ENCODE measurements at regions not wholly inside any gene's neighbourhood (a gene's known extent, or its start where the extent isn't known, plus 50 kb on each side); places are given as distances from the start of the nearest gene placed in this dataset.

GRCh38 chr14:42368234-42368633 lies 761.6 kb downstream of the LRFN5 start:
- DNase-seq (no peak), ATAC-seq (no peak)
- intact Hi-C loops (cut with DNase I), result no loop called here

- intact Hi-C loops (cut with DNase I), result no loop called here
- no peak for DNase-seq
- ATAC-seq, result no peak
Observed at GRCh38 chr14:42353315-42353714, 746.6 kb downstream of the LRFN5 start.

GRCh38 chr14:42335918-42336317 lies 729.2 kb downstream of the LRFN5 start:
- ATAC-seq (no peak), DNase-seq (no peak)
- intact Hi-C loops (cut with DNase I), result no loop called here

- intact Hi-C loops (cut with DNase I), result no loop called here
- no peak for DNase-seq
- no peak for ATAC-seq
Observed at GRCh38 chr14:42334931-42335330, 728.3 kb downstream of the LRFN5 start.

- DNase-seq, result no peak
- no peak for ATAC-seq
- intact Hi-C loops (cut with DNase I), result no loop called here
Observed at GRCh38 chr14:42323426-42323825, 716.8 kb downstream of the LRFN5 start.

- DNase-seq, result no peak
- ATAC-seq, result peak in 1 of 2 donors; percentile 17
- intact Hi-C loops (cut with DNase I), result no loop called here
Observed at GRCh38 chr14:42322531-42323284, 716.0 kb downstream of the LRFN5 start.

GRCh38 chr14:42319996-42320395 lies 713.3 kb downstream of the LRFN5 start:
- intact Hi-C loops (cut with DNase I), result no loop called here
- no peak for DNase-seq
- ATAC-seq, result no peak

GRCh38 chr14:42316693-42317092 lies 710.0 kb downstream of the LRFN5 start:
- DNase-seq, result no peak

GRCh38 chr14:42311876-42312275 lies 705.2 kb downstream of the LRFN5 start:
- intact Hi-C loops (cut with DNase I), result no loop called here
- DNase-seq (no peak), ATAC-seq (no peak)

More at GRCh38 chr14:42316693-42317092, 710.0 kb downstream of the LRFN5 start:
- intact Hi-C loops (cut with DNase I), result no loop called here
- ATAC-seq, result no peak

GRCh38 chr14:42307239-42307825 lies 700.7 kb downstream of the LRFN5 start:
- DNase-seq (no peak), ATAC-seq (no peak)
- intact Hi-C loops (cut with DNase I), result no loop called here

- intact Hi-C loops (cut with DNase I), result no loop called here
- ATAC-seq (no peak), DNase-seq (no peak)
Observed at GRCh38 chr14:42299692-42300091, 693.0 kb downstream of the LRFN5 start.

- intact Hi-C loops (cut with DNase I), result no loop called here
- no peak for ATAC-seq
- DNase-seq, result no peak
Observed at GRCh38 chr14:42293180-42293579, 686.5 kb downstream of the LRFN5 start.

GRCh38 chr14:42277840-42278239 lies 671.2 kb downstream of the LRFN5 start:
- intact Hi-C loops (cut with DNase I), result no loop called here
- ATAC-seq (no peak), DNase-seq (no peak)

- DNase-seq (no peak), ATAC-seq (no peak)
- intact Hi-C loops (cut with DNase I), result no loop called here
Observed at GRCh38 chr14:42269234-42269633, 662.6 kb downstream of the LRFN5 start.

- intact Hi-C loops (cut with DNase I), result no loop called here
- ATAC-seq, result no peak
- no peak for DNase-seq
Observed at GRCh38 chr14:42248131-42248530, 641.5 kb downstream of the LRFN5 start.

GRCh38 chr14:42241101-42241500 lies 634.4 kb downstream of the LRFN5 start:
- DNase-seq, result no peak
- intact Hi-C loops (cut with DNase I), result no loop called here
- ATAC-seq, result no peak

- no peak for ATAC-seq
- DNase-seq, result no peak
- intact Hi-C loops (cut with DNase I), result no loop called here
Observed at GRCh38 chr14:42229976-42230375, 623.3 kb downstream of the LRFN5 start.

- no peak for DNase-seq
- intact Hi-C loops (cut with DNase I), result no loop called here
- no peak for ATAC-seq
Observed at GRCh38 chr14:42229294-42229693, 622.6 kb downstream of the LRFN5 start.

- intact Hi-C loops (cut with DNase I), result no loop called here
- no peak for ATAC-seq
- DNase-seq, result no peak
Observed at GRCh38 chr14:42228611-42229010, 621.9 kb downstream of the LRFN5 start.

- ATAC-seq (peak; percentile 55 to 78), DNase-seq (peak; percentile 40)
- intact Hi-C loops (cut with DNase I), result no loop called here
Observed at GRCh38 chr14:42224053-42224888, 617.6 kb downstream of the LRFN5 start.

Data from left cardiac atrium (tissue), 4 donors.